Hepatocyte (in vitro differentiated cells): ENCODE measurements at regions not wholly inside any gene's neighbourhood (a gene's known extent, or its start where the extent isn't known, plus 50 kb on each side); places are given as distances from the start of the nearest gene placed in this dataset.

Source experiments
- CTCF ChIP-seq: fragments of 200-600 bp; sonication (generic); IDR thresholded peaks from 2 replicates; pipeline ENCODE4 v1.5.1; 2016; ENCODE audit warnings: antibody characterized with exemption, mild to moderate bottlenecking; ENCODE audit not compliant: poor library complexity
- EZH2phosphoT487 ChIP-seq: fragments of 200-600 bp; sonication (generic); IDR thresholded peaks from one replicate; pipeline ENCODE4 v1.6.1; 2018; ENCODE audit warnings: antibody characterized with exemption, mild to moderate bottlenecking, low read depth, moderate library complexity; ENCODE audit not compliant: unreplicated experiment, severe bottlenecking

- TF ChIP-seq CTCF (no peak), EZH2phosphoT487 (no peak)
Observed at GRCh38 chr1:4509206-4509605, 145.2 kb upstream of the AJAP1 start.
